PC-3 (cell line): ENCODE measurements at regions not wholly inside any gene's neighbourhood (a gene's known extent, or its start where the extent isn't known, plus 50 kb on each side); places are given as distances from the start of the nearest gene placed in this dataset.

Experiments used
- CTCF ChIP-seq: fragments of 300-600 bp; sonication (generic); conservative IDR thresholded peaks from 2 replicates; pipeline ENCODE4 v1.5.1; 2017; ENCODE audit warnings: antibody characterized with exemption, low read depth, mild to moderate bottlenecking, low read length
- EZH2phosphoT487 ChIP-seq: fragments of 300-600 bp; sonication (generic); IDR thresholded peaks from 2 replicates; pipeline ENCODE4 v1.6.1; 2018; ENCODE audit warnings: mild to moderate bottlenecking, antibody characterized with exemption, low read length, borderline replicate concordance

- TF ChIP-seq CTCF = no peak
- no peak for TF ChIP-seq EZH2phosphoT487
Observed at GRCh38 chr5:112626715-112627114, 111.0 kb upstream of the APC start.
